Spinal cord (tissue), 9 donors: ENCODE measurements at regions not wholly inside any gene's neighbourhood (a gene's known extent, or its start where the extent isn't known, plus 50 kb on each side); places are given as distances from the start of the nearest gene placed in this dataset.
"Not testable (repeated sequence)": the region's sequence is repeated elsewhere in the genome, so short reads cannot be mapped to it uniquely, and the experiment has no call there.

ENCODE experiments used
- DNase-seq, 6 donors: peaks; one replicate each; pipeline versions ENCODE4 v3.0.0 to v3.0.0-alpha.2; 2013 to 2015; ENCODE audit warnings: low spot score in 6 of 6, low read depth in 4 of 6
- H3K27ac ChIP-seq: one replicate; pipeline ENCODE4 v1.5.1; 2013; ENCODE audit warnings: low read depth, low read length, control low read depth
- H3K27me3 ChIP-seq: one replicate; pipeline ENCODE4 v1.6.1; 2013; ENCODE audit warnings: low read length; ENCODE audit not compliant: control insufficient read depth, insufficient read depth
- H3K36me3 ChIP-seq: one replicate; pipeline ENCODE4 v1.6.1; 2013; ENCODE audit warnings: low read length; ENCODE audit not compliant: control insufficient read depth, insufficient read depth
- H3K4me1 ChIP-seq: one replicate; pipeline ENCODE4 v1.6.1; 2013; ENCODE audit warnings: low read length; ENCODE audit not compliant: control insufficient read depth, insufficient read depth
- H3K4me3 ChIP-seq: one replicate; pipeline ENCODE4 v1.5.1; 2013; ENCODE audit warnings: low read depth, low read length, control low read depth
- H3K9me3 ChIP-seq: one replicate; pipeline ENCODE4 v1.6.1; 2013; ENCODE audit warnings: low read length; ENCODE audit not compliant: control insufficient read depth, insufficient read depth
- WGBS: methylation state at CpG from one replicate; pipeline ENCODE4 v1.1.5; 2013; ENCODE audit warnings: missing lambda C conversion rate; ENCODE audit not compliant: insufficient coverage; 5-methylcytosine and 5-hydroxymethylcytosine counted together
- donor health status: healthy.

GRCh38 chr3:163196815-163197374 is 1700.3 kb downstream of the OTOL1 start:
- H3K27me3 ChIP-seq: no peaks in the 10 kb centered on the region
- peak in 1 of 6 donors; percentile 1 for DNase-seq
- no peaks in the 10 kb centered on the region for H3K4me1 ChIP-seq
- H3K36me3 ChIP-seq: no peaks in the 10 kb centered on the region
- no peak overlapping the region for H3K27ac ChIP-seq
- no peak overlapping the region for H3K4me3 ChIP-seq
- no peaks in the 10 kb centered on the region for H3K9me3 ChIP-seq
- WGBS: no CpG with 5 or more reads among the region's 2 CpGs

DNA sequence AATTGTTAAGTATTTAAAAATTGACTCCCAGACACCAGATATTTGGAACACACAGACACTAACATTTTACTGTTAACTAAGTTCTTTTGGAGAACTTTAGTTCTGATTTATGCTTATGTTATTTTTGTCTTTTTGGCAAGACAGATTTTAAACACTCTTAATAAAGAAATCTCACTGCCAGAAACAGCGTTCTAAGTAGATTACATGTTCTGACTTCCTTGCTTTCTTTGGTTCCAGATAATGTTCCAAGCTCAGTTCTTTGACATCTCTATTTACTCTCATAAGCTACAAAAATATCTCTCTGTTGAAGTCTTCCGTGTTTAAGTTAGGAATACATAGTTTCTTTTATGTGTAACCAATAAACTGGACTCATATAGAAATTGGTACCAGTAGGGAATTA is 1699.6 kb downstream of the OTOL1 start:
- H3K27ac ChIP-seq: no peak overlapping the region
- WGBS: no CpG with 5 or more reads among the region's 2 CpGs

GRCh38 chr3:163185721-163186350 is 1689.2 kb downstream of the OTOL1 start:
- Histone ChIP-seq H3K27me3 (no peaks in the 10 kb centered on the region), H3K9me3 (no peaks in the 10 kb centered on the region), H3K36me3 (no peaks in the 10 kb centered on the region), H3K4me3 (no peak overlapping the region), H3K4me1 (no peaks in the 10 kb centered on the region), H3K27ac (no peak overlapping the region)
- no peak for DNase-seq
- no CpG with 5 or more reads among the region's 1 CpG for WGBS

More for the DNA sequence above, 1699.6 kb downstream of the OTOL1 start:
- Histone ChIP-seq H3K27me3 (no peaks in the 10 kb centered on the region), H3K9me3 (no peaks in the 10 kb centered on the region), H3K36me3 (no peaks in the 10 kb centered on the region), H3K4me3 (no peak overlapping the region), H3K4me1 (no peaks in the 10 kb centered on the region)
- DNase-seq: no peak

GRCh38 chr3:163175970-163176369 is 1679.4 kb downstream of the OTOL1 start:
- DNase-seq: peak in 2 of 6 donors; percentile 3 to 45
- Histone ChIP-seq H3K9me3 (no peaks in the 10 kb centered on the region), H3K27ac (no peak overlapping the region), H3K4me3 (no peak overlapping the region), H3K27me3 (no peaks in the 10 kb centered on the region), H3K36me3 (no peaks in the 10 kb centered on the region), H3K4me1 (no peaks in the 10 kb centered on the region)
- no CpG with 5 or more reads among the region's 2 CpGs for WGBS

DNA sequence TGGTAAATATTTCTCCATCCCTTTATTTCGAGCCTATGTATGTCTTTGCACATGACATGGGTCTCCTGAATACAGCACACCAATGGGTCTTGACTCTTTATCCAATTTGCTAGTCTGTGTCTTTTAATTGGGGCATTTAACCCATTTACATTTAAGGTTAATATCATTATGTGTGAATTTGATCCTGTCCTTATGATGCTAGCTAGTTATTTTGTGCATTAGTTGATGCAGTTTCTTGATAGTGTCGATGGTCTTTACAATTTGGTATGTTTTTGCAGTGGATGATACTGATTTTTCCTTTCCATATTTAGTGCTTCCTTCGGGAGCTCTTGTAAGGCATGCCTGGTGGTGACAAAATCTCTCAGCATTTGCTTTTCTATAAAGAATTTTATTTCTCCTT is 1675.9 kb downstream of the OTOL1 start:
- not testable (repeated sequence) for H3K27ac ChIP-seq, H3K9me3 ChIP-seq, H3K36me3 ChIP-seq, DNase-seq, H3K27me3 ChIP-seq, H3K4me3 ChIP-seq, H3K4me1 ChIP-seq
- no CpG with 5 or more reads among the region's 3 CpGs for WGBS

DNA sequence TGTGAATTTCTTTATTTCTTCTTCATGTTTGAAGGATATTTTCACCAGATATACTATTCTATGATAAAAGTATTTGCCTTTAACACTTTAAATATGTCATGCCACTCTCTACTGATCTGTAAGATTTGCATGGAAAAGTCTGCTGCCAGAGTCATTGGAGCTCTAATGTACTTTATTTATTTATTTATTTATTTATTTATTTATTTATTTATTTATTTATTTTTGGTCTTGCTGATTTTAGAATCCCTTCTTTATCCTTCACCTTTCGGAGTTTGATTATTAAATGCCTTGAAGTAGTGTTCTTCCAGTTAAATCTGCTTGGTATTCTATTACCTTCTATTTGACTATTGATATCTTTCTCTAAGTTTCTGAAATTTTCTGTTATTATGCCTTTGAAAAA is 1669.6 kb downstream of the OTOL1 start:
- Histone ChIP-seq H3K27me3 (no peaks in the 10 kb centered on the region), H3K36me3 (no peaks in the 10 kb centered on the region), H3K4me3 (no peak overlapping the region), H3K9me3 (no peaks in the 10 kb centered on the region), H3K4me1 (no peaks in the 10 kb centered on the region), H3K27ac (no peak overlapping the region)
- no CpG with 5 or more reads among the region's 1 CpG for WGBS
- DNase-seq: no peak

DNA sequence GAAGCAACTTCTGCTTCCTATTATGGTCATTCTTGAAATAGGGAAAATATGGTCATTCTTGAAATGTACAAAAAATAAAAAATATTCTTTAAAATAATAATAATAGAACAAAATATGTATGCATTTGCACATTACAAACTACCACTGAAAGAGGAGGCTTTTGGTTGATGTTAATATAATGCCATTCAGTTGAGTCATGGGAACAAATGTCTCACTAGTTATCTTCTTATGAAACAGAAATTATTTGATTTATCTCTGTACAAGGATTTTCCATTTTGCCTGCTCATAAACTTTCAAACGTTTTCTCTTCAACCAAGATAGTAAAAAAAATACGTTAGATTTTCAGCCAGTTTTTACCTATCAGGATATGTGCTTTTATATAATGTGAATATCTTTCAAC is 1662.7 kb downstream of the OTOL1 start:
- no peaks in the 10 kb centered on the region for H3K27me3 ChIP-seq
- no peak for DNase-seq
- no CpG with 5 or more reads among the region's 2 CpGs for WGBS
- H3K4me1 ChIP-seq: no peaks in the 10 kb centered on the region
- H3K4me3 ChIP-seq: no peak overlapping the region
- no peaks in the 10 kb centered on the region for H3K9me3 ChIP-seq
- no peaks in the 10 kb centered on the region for H3K36me3 ChIP-seq
- H3K27ac ChIP-seq: no peak overlapping the region

GRCh38 chr3:163139600-163139999 is 1643.0 kb downstream of the OTOL1 start:
- Histone ChIP-seq H3K4me3 (no peak overlapping the region), H3K27ac (no peak overlapping the region), H3K9me3 (no peaks in the 10 kb centered on the region), H3K4me1 (no peaks in the 10 kb centered on the region), H3K36me3 (no peaks in the 10 kb centered on the region), H3K27me3 (no peaks in the 10 kb centered on the region)
- no peak for DNase-seq
- WGBS: 80% methylated on average over 3 of the region's 4 CpGs

GRCh38 chr3:163138258-163138657 is 1641.7 kb downstream of the OTOL1 start:
- Histone ChIP-seq H3K27ac (no peak overlapping the region), H3K27me3 (no peaks in the 10 kb centered on the region), H3K9me3 (no peaks in the 10 kb centered on the region), H3K36me3 (no peaks in the 10 kb centered on the region), H3K4me3 (no peak overlapping the region), H3K4me1 (no peaks in the 10 kb centered on the region)
- DNase-seq: no peak
- no CpG with 5 or more reads among the region's 2 CpGs for WGBS

GRCh38 chr3:163132111-163132510 is 1635.5 kb downstream of the OTOL1 start:
- Histone ChIP-seq H3K27ac (no peak overlapping the region), H3K4me1 (no peaks in the 10 kb centered on the region), H3K36me3 (no peaks in the 10 kb centered on the region), H3K4me3 (no peak overlapping the region), H3K27me3 (no peaks in the 10 kb centered on the region), H3K9me3 (peaks cover 4% of the 10 kb centered on the region)
- 93% methylated on average over 5 of the region's 5 CpGs for WGBS
- no peak for DNase-seq
